ENCODE measurements at regions not wholly inside any gene's neighbourhood (a gene's known extent, or its start where the extent isn't known, plus 50 kb on each side); places are given as distances from the start of the nearest gene placed in this dataset.

GRCh38 chr5:79901631-79902030 is 89.4 kb downstream of the MTX3 start:
- TF ChIP-seq CTCF (IDR thresholded peaks at IDR 0.05; ENCODE audit: low read depth, low read length, missing input control) (no peak), RXRA (IDR thresholded peaks at IDR 0.05) (no peak), RAD21 (IDR thresholded peaks at IDR 0.05) (no peak), TAF1 (conservative IDR thresholded peaks at IDR 0.05) (no peak), HNF4A (conservative IDR thresholded peaks at IDR 0.05) (no peak), JUND (IDR thresholded peaks at IDR 0.05) (no peak), ATF3 (IDR thresholded peaks at IDR 0.05) (no peak), EGR1 (IDR thresholded peaks at IDR 0.05; ENCODE audit: low read depth in 2 of 2) (no peak), MAX (IDR thresholded peaks at IDR 0.05) (no peak), SP1 (IDR thresholded peaks at IDR 0.05) (no peak), REST (IDR thresholded peaks at IDR 0.05) (no peak), GABPA (IDR thresholded peaks at IDR 0.05 in 1 of 2, conservative IDR thresholded peaks at IDR 0.05 in 1 of 2) (no peak), YY1 (IDR thresholded peaks at IDR 0.05) (no peak), FOXA2 (IDR thresholded peaks at IDR 0.05) (no peak)

Measured in liver (tissue), 3 donors.